BLaER1 (cell line): ENCODE measurements at regions not wholly inside any gene's neighbourhood (a gene's known extent, or its start where the extent isn't known, plus 50 kb on each side); places are given as distances from the start of the nearest gene placed in this dataset.
A peak's percentile ranks its signal among the peaks of the same experiment; 100 is the strongest.

ENCODE experiments used
- H3K27ac ChIP-seq: shearing (Covaris generic); formaldehyde crosslinking; 2 replicates; pipeline ENCODE4 v1.8.1; 2022
- H3K27me3 ChIP-seq: shearing (Covaris generic); formaldehyde crosslinking; 2 replicates; pipeline ENCODE4 v1.8.1; 2022
- H3K36me3 ChIP-seq: shearing (Covaris generic); formaldehyde crosslinking; 2 replicates; pipeline ENCODE4 v1.8.1; 2022
- H3K4me1 ChIP-seq: shearing (Covaris generic); formaldehyde crosslinking; 2 replicates; pipeline ENCODE4 v1.8.1; 2022
- H3K4me2 ChIP-seq: shearing (Covaris generic); formaldehyde crosslinking; 2 replicates; pipeline ENCODE4 v1.8.1; 2022
- H3K4me3 ChIP-seq: shearing (Covaris generic); formaldehyde crosslinking; 2 replicates; pipeline ENCODE4 v1.8.1; 2022
- H3K9ac ChIP-seq: shearing (Covaris generic); formaldehyde crosslinking; 2 replicates; pipeline ENCODE4 v1.8.1; 2022
- H3K9me3 ChIP-seq: shearing (Covaris generic); formaldehyde crosslinking; 2 replicates; pipeline ENCODE4 v1.8.1; 2022
- H4K20me1 ChIP-seq: shearing (Covaris generic); formaldehyde crosslinking; 2 replicates; pipeline ENCODE4 v1.8.1; 2022
- Cebpa-rat ChIP-seq: shearing (Covaris generic); IDR thresholded peaks from 2 replicates; pipeline ENCODE4 v1.8.1; 2022

DNA sequence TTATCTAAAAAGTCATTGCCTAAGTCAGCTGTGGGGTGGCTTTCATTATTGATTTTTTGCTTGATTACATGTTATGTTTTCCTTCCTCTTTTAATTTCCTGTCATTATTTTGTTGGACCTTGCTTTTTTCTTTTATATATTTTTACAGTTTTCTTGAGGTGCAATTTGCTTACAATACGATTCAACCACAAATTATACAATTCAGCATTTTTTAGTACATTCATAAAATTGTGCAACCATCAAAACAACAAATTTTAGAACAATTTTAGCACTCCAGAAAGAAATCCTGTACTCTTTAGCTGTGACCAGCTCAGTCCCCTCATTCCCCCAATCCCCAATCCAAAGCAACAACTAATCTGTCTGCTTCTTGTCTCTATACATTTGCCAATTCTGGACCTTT, 608.9 kb downstream of the C6orf118 start:
- Histone ChIP-seq H3K27ac (no peak overlapping the region), H3K4me2 (no peak overlapping the region), H3K9ac (no peak overlapping the region), H3K36me3 (no peaks in the 10 kb centered on the region), H3K4me1 (peaks cover 8% of the 10 kb centered on the region), H3K4me3 (no peak overlapping the region), H3K9me3 (no peaks in the 10 kb centered on the region), H3K27me3 (no peaks in the 10 kb centered on the region), H4K20me1 (no peaks in the 10 kb centered on the region)
- TF ChIP-seq Cebpa-rat = no peak

DNA sequence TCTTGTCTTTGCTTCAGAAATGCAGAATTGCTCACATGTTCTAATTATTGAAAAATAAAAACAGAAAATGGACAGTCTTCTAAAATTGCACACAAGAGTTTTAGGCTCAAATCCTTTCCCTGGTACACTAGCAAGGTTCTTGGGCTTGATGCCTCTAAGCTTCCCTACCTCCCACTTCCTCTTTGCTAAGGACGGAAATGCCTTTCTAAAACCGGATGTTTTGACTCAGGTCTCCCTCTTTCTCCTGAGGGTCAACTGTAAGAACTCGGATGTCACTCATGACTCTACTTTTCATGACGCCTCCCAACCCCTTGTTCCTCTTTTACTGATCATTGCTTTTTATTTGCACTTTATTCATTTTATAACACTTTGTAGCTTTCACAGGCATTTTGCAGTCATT, 613.5 kb downstream of the C6orf118 start:
- Histone ChIP-seq H3K4me1 (peaks cover 8% of the 10 kb centered on the region), H3K9me3 (no peaks in the 10 kb centered on the region), H3K36me3 (no peaks in the 10 kb centered on the region), H3K4me3 (no peak overlapping the region), H3K27ac (no peak overlapping the region), H3K27me3 (no peaks in the 10 kb centered on the region), H3K9ac (no peak overlapping the region), H4K20me1 (no peaks in the 10 kb centered on the region), H3K4me2 (peak overlapping the region; percentile 28)
- no peak for TF ChIP-seq Cebpa-rat

DNA sequence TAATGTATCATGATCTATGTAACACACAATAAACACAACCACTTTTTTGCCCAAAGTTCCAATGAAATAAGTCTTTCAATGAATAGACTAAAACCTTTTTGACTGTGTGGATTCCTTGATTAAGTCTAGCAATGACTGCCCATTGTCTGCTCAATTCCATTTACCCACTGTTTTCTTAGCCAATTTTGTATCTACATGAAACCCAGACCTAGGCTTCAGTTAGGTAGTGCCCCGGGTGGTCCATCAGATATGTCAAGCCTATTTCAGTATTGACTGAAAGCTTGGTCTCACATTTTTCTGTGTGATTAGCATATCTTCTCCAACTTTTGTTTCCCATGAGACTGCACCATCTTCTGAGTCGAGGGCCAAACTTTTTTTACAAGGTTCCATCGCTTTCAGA, 615.0 kb downstream of the C6orf118 start:
- no peaks in the 10 kb centered on the region for H3K36me3 ChIP-seq
- H3K27me3 ChIP-seq = no peaks in the 10 kb centered on the region
- H4K20me1 ChIP-seq = no peaks in the 10 kb centered on the region
- no peak overlapping the region for H3K9ac ChIP-seq
- H3K4me1 ChIP-seq = peaks cover 8% of the 10 kb centered on the region
- no peak overlapping the region for H3K4me3 ChIP-seq
- H3K27ac ChIP-seq = no peak overlapping the region
- no peak overlapping the region for H3K4me2 ChIP-seq
- H3K9me3 ChIP-seq = no peaks in the 10 kb centered on the region
- TF ChIP-seq Cebpa-rat = no peak

DNA sequence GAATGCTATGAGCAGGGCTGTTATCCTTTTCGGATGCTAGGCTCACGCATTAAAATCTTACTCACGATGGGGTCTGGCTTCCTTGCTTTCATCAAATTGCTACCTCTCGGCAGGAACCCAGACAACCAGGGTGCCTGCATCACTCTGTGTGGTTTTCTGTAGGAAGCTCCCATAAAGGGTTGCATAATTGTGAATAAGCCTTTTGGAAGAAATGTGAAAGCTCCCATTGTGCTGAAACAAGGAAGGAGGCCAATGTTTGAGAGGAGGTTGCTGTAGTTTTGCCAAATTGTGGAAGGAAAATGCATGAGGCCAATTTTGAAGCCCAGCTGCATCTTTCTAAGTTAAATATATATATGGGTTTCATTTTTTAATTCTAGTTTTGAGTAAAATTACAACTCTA, 615.5 kb downstream of the C6orf118 start:
- Histone ChIP-seq H3K4me2 (no peak overlapping the region), H3K4me3 (no peak overlapping the region), H3K9ac (no peak overlapping the region), H3K27ac (no peak overlapping the region), H3K4me1 (peaks cover 8% of the 10 kb centered on the region), H3K27me3 (no peaks in the 10 kb centered on the region), H4K20me1 (no peaks in the 10 kb centered on the region), H3K36me3 (no peaks in the 10 kb centered on the region), H3K9me3 (no peaks in the 10 kb centered on the region)
- TF ChIP-seq Cebpa-rat = no peak

DNA sequence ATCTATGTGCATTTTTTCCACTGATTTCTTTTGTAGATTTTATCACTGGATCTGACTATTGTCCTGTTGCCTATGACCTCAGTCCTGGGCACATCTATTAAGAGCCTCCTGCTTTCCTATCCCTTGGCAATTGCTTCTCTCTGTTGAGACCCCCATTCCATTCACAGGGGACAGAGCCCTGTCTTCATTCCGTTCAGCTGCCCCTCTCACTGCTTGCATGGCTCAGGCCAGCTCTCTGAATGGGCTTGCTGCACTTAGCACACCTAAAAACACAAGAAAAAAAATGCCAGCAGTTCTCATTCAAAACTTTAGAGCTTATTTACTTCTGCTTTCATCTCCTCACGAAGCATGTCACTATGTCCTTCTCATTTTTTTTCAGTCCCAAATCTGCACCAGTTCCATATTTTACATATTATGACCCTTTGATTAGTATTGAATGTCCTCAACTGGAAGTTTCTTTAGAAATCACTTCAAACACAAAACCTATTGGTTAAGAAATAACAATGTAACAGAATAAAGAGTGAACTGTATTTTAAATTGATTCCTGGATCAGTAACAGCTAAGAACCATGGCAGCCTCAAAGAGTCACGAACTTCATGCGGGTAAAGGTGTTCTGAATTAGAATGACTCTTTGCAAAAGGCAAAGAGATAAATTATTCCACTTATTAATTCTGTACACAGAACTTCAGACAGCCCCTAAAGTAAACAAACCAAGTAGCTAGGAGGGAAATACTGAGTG, 616.5 kb downstream of the C6orf118 start:
- no peaks in the 10 kb centered on the region for H3K36me3 ChIP-seq
- TF ChIP-seq Cebpa-rat = no peak
- no peaks in the 10 kb centered on the region for H3K9me3 ChIP-seq
- H3K4me3 ChIP-seq = no peak overlapping the region
- peaks cover 8% of the 10 kb centered on the region for H3K4me1 ChIP-seq
- no peaks in the 10 kb centered on the region for H3K27me3 ChIP-seq
- no peak overlapping the region for H3K9ac ChIP-seq
- no peak overlapping the region for H3K4me2 ChIP-seq
- no peaks in the 10 kb centered on the region for H4K20me1 ChIP-seq
- no peak overlapping the region for H3K27ac ChIP-seq

DNA sequence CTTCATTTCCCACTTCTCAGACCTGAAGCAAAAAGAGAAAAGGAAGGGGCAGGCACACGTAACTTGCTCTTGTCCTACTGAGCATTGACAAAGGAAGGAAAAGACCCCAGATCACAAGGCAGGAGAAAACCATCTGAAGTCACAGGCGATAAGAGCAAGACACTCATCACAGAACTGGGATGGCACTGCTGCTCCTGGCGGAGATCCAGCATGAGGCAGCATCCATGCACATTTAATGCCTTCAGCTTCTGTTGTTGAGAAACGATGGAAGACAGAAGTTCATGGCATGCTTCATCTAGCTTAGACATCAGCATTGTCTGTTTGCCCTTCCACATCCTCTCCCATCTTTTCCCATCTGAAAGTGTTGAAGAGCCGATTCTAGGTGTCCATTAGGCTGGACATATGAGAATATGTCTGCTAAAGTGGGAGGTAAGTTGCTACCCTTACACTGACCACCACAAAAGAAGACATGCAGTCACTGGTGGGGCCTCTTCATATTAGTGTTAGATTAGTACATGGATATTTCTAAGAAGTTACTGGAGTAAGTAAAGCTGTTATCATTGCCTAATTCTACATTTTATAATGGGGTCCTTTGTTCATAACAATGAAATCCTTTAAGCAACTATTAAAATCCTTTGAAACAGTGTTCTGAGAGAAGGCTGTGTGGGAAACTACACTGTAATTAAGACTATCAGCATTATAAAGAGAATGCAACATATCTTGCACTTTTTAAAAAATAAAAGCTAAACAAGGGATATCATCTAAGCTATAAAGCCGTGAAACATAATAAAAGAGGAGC, 618.5 kb downstream of the C6orf118 start:
- no peak for TF ChIP-seq Cebpa-rat
- Histone ChIP-seq H3K9me3 (no peaks in the 10 kb centered on the region), H3K27me3 (no peaks in the 10 kb centered on the region), H3K4me2 (no peak overlapping the region), H3K9ac (no peak overlapping the region), H3K27ac (no peak overlapping the region), H3K36me3 (no peaks in the 10 kb centered on the region), H3K4me1 (peaks cover 2% of the 10 kb centered on the region), H3K4me3 (no peak overlapping the region), H4K20me1 (no peaks in the 10 kb centered on the region)

DNA sequence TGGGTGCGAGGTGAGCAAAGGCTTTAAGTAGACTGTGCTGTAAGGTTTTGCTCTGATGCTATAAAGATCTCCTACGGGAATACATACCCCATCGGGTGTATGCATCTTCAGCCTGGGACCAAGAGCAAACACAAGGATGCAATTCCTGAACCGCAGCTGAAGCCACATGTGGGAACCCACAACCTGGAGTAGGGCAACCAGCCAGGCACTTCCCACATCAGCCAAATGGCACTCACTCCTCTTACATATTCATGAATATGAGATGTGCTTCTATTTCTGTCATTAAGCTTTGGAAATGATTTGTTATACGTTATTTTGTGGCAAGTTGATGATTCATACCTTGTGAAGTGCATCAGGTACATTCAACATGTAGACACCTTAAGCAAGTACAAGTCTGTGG, 619.2 kb downstream of the C6orf118 start:
- H3K27ac ChIP-seq = no peak overlapping the region
- no peak overlapping the region for H3K4me3 ChIP-seq
- H3K9ac ChIP-seq = no peak overlapping the region

DNA sequence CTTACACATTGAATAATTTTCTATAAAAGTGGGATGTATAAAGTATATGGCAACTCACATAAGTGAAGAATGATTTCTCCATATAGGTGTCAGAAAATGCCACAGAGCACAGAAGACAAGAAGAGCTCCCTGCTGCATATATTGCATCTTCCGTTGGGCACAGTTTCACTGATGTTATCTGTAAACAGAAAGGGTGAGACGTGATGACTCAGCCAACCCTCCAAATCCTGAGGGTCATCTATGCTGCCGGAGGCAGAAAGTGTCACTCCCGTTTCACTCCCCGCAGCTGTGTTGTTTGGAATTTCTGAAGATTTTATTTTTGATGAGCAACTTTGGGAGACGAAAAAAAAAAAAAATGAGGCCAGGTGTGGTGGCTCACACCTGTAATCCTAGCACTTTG, 644.1 kb downstream of the C6orf118 start:
- no peaks in the 10 kb centered on the region for H3K9me3 ChIP-seq
- no peak overlapping the region for H3K9ac ChIP-seq
- H3K4me2 ChIP-seq = no peak overlapping the region
- TF ChIP-seq Cebpa-rat = no peak
- no peaks in the 10 kb centered on the region for H3K36me3 ChIP-seq
- H3K4me1 ChIP-seq = no peaks in the 10 kb centered on the region
- H3K4me3 ChIP-seq = no peak overlapping the region
- no peak overlapping the region for H3K27ac ChIP-seq
- H3K27me3 ChIP-seq = no peaks in the 10 kb centered on the region
- H4K20me1 ChIP-seq = no peaks in the 10 kb centered on the region

More for the DNA sequence above, 619.2 kb downstream of the C6orf118 start:
- Histone ChIP-seq H3K4me2 (no peak overlapping the region), H3K4me1 (no peaks in the 10 kb centered on the region), H3K36me3 (no peaks in the 10 kb centered on the region), H4K20me1 (no peaks in the 10 kb centered on the region), H3K27me3 (no peaks in the 10 kb centered on the region), H3K9me3 (no peaks in the 10 kb centered on the region)
- TF ChIP-seq Cebpa-rat = no peak

DNA sequence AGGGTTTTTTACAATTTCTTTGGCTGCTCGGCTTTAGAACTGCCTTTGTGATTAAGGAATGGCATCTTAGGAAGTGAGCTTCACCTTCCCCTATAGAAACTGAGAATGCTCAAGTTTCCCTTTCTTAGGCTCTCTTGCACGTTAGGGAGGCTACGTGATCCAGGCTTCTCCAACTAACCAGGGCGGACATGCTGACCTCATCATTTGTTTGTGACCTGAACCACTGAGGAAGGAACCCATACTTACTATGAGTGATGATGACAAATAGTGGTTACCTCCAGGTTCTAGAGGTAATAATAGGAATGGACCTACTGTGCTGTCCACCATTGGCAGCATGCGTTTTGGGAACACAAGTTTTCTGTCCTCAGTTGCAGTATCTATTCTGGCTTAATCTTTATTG, 645.8 kb downstream of the C6orf118 start:
- no peak for TF ChIP-seq Cebpa-rat
- no peak overlapping the region for H3K27ac ChIP-seq
- no peaks in the 10 kb centered on the region for H3K9me3 ChIP-seq
- no peaks in the 10 kb centered on the region for H3K4me1 ChIP-seq
- H3K9ac ChIP-seq = no peak overlapping the region
- H3K4me3 ChIP-seq = no peak overlapping the region
- H3K36me3 ChIP-seq = no peaks in the 10 kb centered on the region
- H3K4me2 ChIP-seq = no peak overlapping the region
- H4K20me1 ChIP-seq = no peaks in the 10 kb centered on the region
- H3K27me3 ChIP-seq = no peaks in the 10 kb centered on the region

DNA sequence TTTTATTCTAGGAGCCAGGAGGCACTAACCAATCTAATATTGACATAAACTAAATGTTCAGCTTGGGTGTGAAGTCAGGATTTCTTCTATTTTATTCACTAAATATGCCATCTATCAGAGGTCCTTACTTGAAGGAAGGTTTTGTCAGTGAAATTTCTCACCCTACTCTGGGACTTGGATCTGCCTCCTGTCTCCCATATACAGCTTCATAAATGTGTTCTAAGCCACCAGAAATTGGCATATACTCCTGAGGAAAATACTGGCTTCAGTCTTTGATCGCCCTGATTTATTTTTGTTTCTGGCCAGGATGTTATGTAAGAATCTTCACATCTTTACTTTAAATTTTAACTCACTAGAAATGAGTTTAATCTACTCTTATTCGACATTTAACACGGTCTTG, 647.7 kb downstream of the C6orf118 start:
- H3K4me1 ChIP-seq = no peaks in the 10 kb centered on the region
- H3K27me3 ChIP-seq = no peaks in the 10 kb centered on the region
- H3K36me3 ChIP-seq = no peaks in the 10 kb centered on the region
- H3K9ac ChIP-seq = no peak overlapping the region
- H4K20me1 ChIP-seq = no peaks in the 10 kb centered on the region
- H3K27ac ChIP-seq = no peak overlapping the region
- no peaks in the 10 kb centered on the region for H3K9me3 ChIP-seq
- no peak for TF ChIP-seq Cebpa-rat
- no peak overlapping the region for H3K4me2 ChIP-seq
- H3K4me3 ChIP-seq = no peak overlapping the region
